HCT116 (cell line): ENCODE measurements at regions not wholly inside any gene's neighbourhood (a gene's known extent, or its start where the extent isn't known, plus 50 kb on each side); places are given as distances from the start of the nearest gene placed in this dataset.

ENCODE experiments used
- ATAC-seq: fragments of 200-7000 bp; cut with Tn5 transposase; 2 replicates; pipeline ENCODE4 v1.9.1; 2020; ENCODE audit warnings: mild to moderate bottlenecking, moderate library complexity
- BruUV-seq: library from RNA; stranded (reverse); fragments of 400-500 nt; replicated peaks from 2 replicates; lab custom pipeline; 2021; lab: Mats Ljungman, UMichigan
- CTCF ChIA-PET: fragments of 300-600 bp; sonication (Branson Sonifier 250); formaldehyde crosslinking; loops from one replicate; lab custom pipeline; 2021; ENCODE audit warnings: antibody characterized with exemption; lab: Charles Lee
- POLR2A ChIA-PET: fragments of 300-600, 350-600 bp; sonication (Branson Sonifier 250); formaldehyde crosslinking; loops from one replicate; lab custom pipeline; 2021; ENCODE audit warnings: antibody characterized with exemption; lab: Charles Lee
- RAD21 ChIA-PET, 2 experiments: fragments of 300-600 bp; sonication (Branson Sonifier 250); formaldehyde crosslinking; loops; one replicate each; lab custom pipeline; 2023; ENCODE audit warnings: low total read pairs in 2 of 2; ENCODE audit not compliant: uncharacterized antibody in 2 of 2, unreplicated experiment in 2 of 2, low non-redundant PET in 1 of 2; lab: Charles Lee
- DNase-seq: peaks from one replicate; pipeline ENCODE4 v3.0.0-alpha.2; 2010; ENCODE audit warnings: low read depth, low spot score
- H2AFZ ChIP-seq: fragments of 200-600 bp; shearing (Covaris generic), sonication (generic); 2 replicates; pipeline ENCODE4 v1.6.1; 2017; ENCODE audit warnings: low read depth, mixed run types, mixed read lengths, antibody characterized with exemption, low read length; ENCODE audit not compliant: poor library complexity, severe bottlenecking
- H3K27ac ChIP-seq: 2 replicates; pipeline ENCODE4 v1.5.1; 2012; ENCODE audit warnings: low read depth, low read length
- H3K27me3 ChIP-seq: fragments of 200-600 bp; sonication (generic); 2 replicates; pipeline ENCODE4 v1.6.1; 2016; ENCODE audit warnings: mixed run types, low read length, mixed read lengths; ENCODE audit not compliant: insufficient read depth
- H3K36me3 ChIP-seq, 2 experiments: fragments of 200-500 bp in 1 of 2; fragments of 200-600 bp in 1 of 2; sonication (Bioruptor generic) in 1 of 2; sonication (generic) in 1 of 2; 2 replicates each; pipeline versions ENCODE4 v1.5.1 to v1.6.1; 2014 to 2016; ENCODE audit warnings: low read length in 2 of 2, inconsistent platforms in 1 of 2, mixed read lengths in 1 of 2, mixed run types in 1 of 2; ENCODE audit not compliant: insufficient read depth in 2 of 2, control insufficient read depth in 1 of 2
- H3K4me1 ChIP-seq, 2 experiments: fragments of 200-600 bp in 1 of 2; sonication (generic) in 1 of 2; 2 replicates each; pipeline versions ENCODE4 v1.5.1 to v1.6.1; 2012 to 2017; ENCODE audit warnings: low read length in 2 of 2, inconsistent platforms in 1 of 2, mild to moderate bottlenecking in 1 of 2, mixed read lengths in 1 of 2, mixed run types in 1 of 2, moderate library complexity in 1 of 2; ENCODE audit not compliant: insufficient read depth in 2 of 2, control insufficient read depth in 1 of 2
- H3K4me2 ChIP-seq: fragments of 200-600 bp; sonication (generic); 2 replicates; pipeline ENCODE4 v1.6.1; 2017; ENCODE audit warnings: mixed run types, low read length, mixed read lengths
- H3K4me3 ChIP-seq, 2 experiments: fragments of 200-600 bp in 1 of 2; sonication (generic) in 1 of 2; replicated peaks in 1 of 2; 2 replicates each; pipeline ENCODE4 v1.5.1; 2011 to 2016; ENCODE audit warnings: low read length in 2 of 2, control low read depth in 1 of 2, low read depth in 1 of 2, mild to moderate bottlenecking in 1 of 2, mixed read lengths in 1 of 2, mixed run types in 1 of 2
- H3K79me2 ChIP-seq: fragments of 200-600 bp; sonication (generic); 2 replicates; pipeline ENCODE4 v1.6.1; 2017; ENCODE audit warnings: mild to moderate bottlenecking, mixed run types, low read length, moderate library complexity, mixed read lengths; ENCODE audit not compliant: insufficient read depth
- H3K9ac ChIP-seq: fragments of 200-600 bp; sonication (generic); 2 replicates; pipeline ENCODE4 v1.6.1; 2016; ENCODE audit warnings: low read length, mixed read lengths
- H3K9me2 ChIP-seq: fragments of 200-600 bp; sonication (generic), shearing (Covaris generic); 2 replicates; pipeline ENCODE4 v1.6.1; 2017; ENCODE audit warnings: mixed run types, mild to moderate bottlenecking, moderate library complexity; ENCODE audit not compliant: insufficient read depth
- H3K9me3 ChIP-seq, 2 experiments: fragments of 200-500 bp in 1 of 2; fragments of 200-600 bp in 1 of 2; sonication (Bioruptor generic) in 1 of 2; sonication (generic) in 1 of 2; 2 replicates each; pipeline ENCODE4 v1.6.1; 2014 to 2017; ENCODE audit warnings: low read length in 2 of 2, mixed read lengths in 2 of 2, inconsistent platforms in 1 of 2, low read depth in 1 of 2, mild to moderate bottlenecking in 1 of 2, mixed run types in 1 of 2, moderate library complexity in 1 of 2; ENCODE audit not compliant: control insufficient read depth in 1 of 2, insufficient read depth in 1 of 2
- H4K20me1 ChIP-seq: fragments of 200-600 bp; sonication (generic), shearing (Covaris generic); 2 replicates; pipeline ENCODE4 v1.6.1; 2017; ENCODE audit warnings: mixed run types, mild to moderate bottlenecking, moderate library complexity; ENCODE audit not compliant: insufficient read depth
- ELF1 ChIP-seq: IDR thresholded peaks from 2 replicates; pipeline ENCODE4 v1.6.1; 2012; ENCODE audit warnings: low read depth, borderline replicate concordance
- FOSL1 ChIP-seq: IDR thresholded peaks from 2 replicates; pipeline ENCODE4 v1.6.1; 2012; ENCODE audit warnings: low read depth
- JUND ChIP-seq: IDR thresholded peaks from 2 replicates; pipeline ENCODE4 v1.6.1; 2012
- POLR2A ChIP-seq: IDR thresholded peaks from 2 replicates; pipeline ENCODE4 v1.7.0; 2011; ENCODE audit warnings: borderline replicate concordance; ENCODE audit not compliant: insufficient read depth, insufficient read length; ENCODE audit errors: extremely low read depth
- RAD21 ChIP-seq: IDR thresholded peaks from 2 replicates; pipeline ENCODE4 v1.6.1; 2012; ENCODE audit warnings: low read depth, mild to moderate bottlenecking
- SIN3A ChIP-seq: IDR thresholded peaks from 2 replicates; pipeline ENCODE4 v1.6.1; 2012; ENCODE audit warnings: low read depth
- SP1 ChIP-seq: IDR thresholded peaks from 2 replicates; pipeline ENCODE4 v1.6.1; 2012; ENCODE audit warnings: low read depth
- SRF ChIP-seq: IDR thresholded peaks from 2 replicates; pipeline ENCODE4 v1.6.1; 2012; ENCODE audit warnings: low read depth
- TCF7L2 ChIP-seq: IDR thresholded peaks from 2 replicates; pipeline ENCODE4 v1.7.0; 2011; ENCODE audit warnings: borderline replicate concordance, inconsistent platforms; ENCODE audit not compliant: insufficient read depth, insufficient read length; ENCODE audit errors: extremely low read depth
- YY1 ChIP-seq: IDR thresholded peaks from 2 replicates; pipeline ENCODE4 v1.6.1; 2011; ENCODE audit warnings: low read length, low read depth, moderate library complexity, mild to moderate bottlenecking; ENCODE audit not compliant: insufficient replicate concordance; ENCODE audit errors: extremely low read depth
- ZFX ChIP-seq: fragments of 450-650 bp; IDR thresholded peaks from 2 replicates; pipeline ENCODE4 v1.6.1; 2017
- intact Hi-C: fragments of 100-400 bp; cut with micrococcal nuclease; formaldehyde crosslinking; loops from 2 replicates; pipeline ENCODE4 v1.10.0; 2022
- TF ChIP-seq, protein P1 (sequence below): IDR thresholded peaks from 2 replicates; pipeline ENCODE4 v1.6.1; 2012
- TF ChIP-seq, protein P2 (sequence below): IDR thresholded peaks from 2 replicates; pipeline ENCODE4 v1.6.1; 2012
- TF ChIP-seq, protein P3 (sequence below): IDR thresholded peaks from 2 replicates; pipeline ENCODE4 v1.6.1; 2011; ENCODE audit warnings: mild to moderate bottlenecking, low read length, moderate library complexity; ENCODE audit not compliant: insufficient replicate concordance; ENCODE audit errors: extremely low read depth
- TF ChIP-seq, protein P4 (sequence below), 3 experiments: fragments of 200-600 bp in 1 of 3; sonication (generic) in 1 of 3; IDR thresholded peaks in 2 of 3; conservative IDR thresholded peaks in 1 of 3; 2 replicates each; pipeline ENCODE4 v1.5.1; 2012 to 2017; ENCODE audit warnings: low read depth in 2 of 3, low read length in 2 of 3, antibody characterized with exemption in 1 of 3, borderline replicate concordance in 1 of 3, control low read depth in 1 of 3, mild to moderate bottlenecking in 1 of 3, mixed read lengths in 1 of 3, mixed run types in 1 of 3, moderate library complexity in 1 of 3; ENCODE audit not compliant: insufficient read depth in 1 of 3

DNA sequence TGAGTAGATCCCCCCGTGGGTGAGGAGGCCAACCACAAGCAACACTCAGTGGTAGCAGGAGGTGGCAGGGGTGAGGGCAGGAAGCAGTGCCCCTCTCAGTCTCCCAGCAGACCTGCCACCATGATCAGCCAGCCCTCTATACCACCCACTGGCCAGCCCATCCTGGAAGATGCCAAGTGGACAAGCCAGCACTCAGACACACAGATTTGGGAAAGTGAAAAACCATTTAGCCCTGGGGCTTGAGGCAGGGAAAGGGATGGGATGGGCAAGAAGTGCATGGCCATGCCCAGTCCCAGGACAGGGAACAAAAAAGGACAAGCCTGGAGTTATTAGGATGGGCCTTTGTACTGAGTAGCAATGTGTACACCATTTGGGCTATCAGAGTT lies 76.9 kb downstream of the HFE start:
- intact Hi-C loops, result no loop called here
- no TSS peak for BruUV-seq
- Histone ChIP-seq H3K9ac (no peak overlapping the region), H3K36me3 (no peaks in the 10 kb centered on the region), H3K4me1 (peaks cover 19 to 31% of the 10 kb centered on the region in 2 experiments), H3K4me3 (no peak overlapping the region), H4K20me1 (no peaks in the 10 kb centered on the region), H3K9me2 (no peaks in the 10 kb centered on the region), H3K9me3 (no peaks in the 10 kb centered on the region), H2AFZ (no peak overlapping the region), H3K79me2 (0 out of 2 replicates have a peak, but pooled peaks cover under 1% of the 10 kb centered on the region), H3K27me3 (no peaks in the 10 kb centered on the region), H3K27ac (no peak overlapping the region), H3K4me2 (no peak overlapping the region)
- TF ChIP-seq TCF7L2, result no peak
- CTCF ChIA-PET, result no interaction called here
- RAD21 ChIA-PET, result no interaction called here
- DNase-seq, result no peak
- POLR2A ChIA-PET, result interaction anchor here (1.5 to 2.5 kb wide), 2 partner anchors 36 to 40 kb away, joined by 3 to 10 read pairs; a partner anchor contains a TSS
- ATAC-seq, result no peak

DNA sequence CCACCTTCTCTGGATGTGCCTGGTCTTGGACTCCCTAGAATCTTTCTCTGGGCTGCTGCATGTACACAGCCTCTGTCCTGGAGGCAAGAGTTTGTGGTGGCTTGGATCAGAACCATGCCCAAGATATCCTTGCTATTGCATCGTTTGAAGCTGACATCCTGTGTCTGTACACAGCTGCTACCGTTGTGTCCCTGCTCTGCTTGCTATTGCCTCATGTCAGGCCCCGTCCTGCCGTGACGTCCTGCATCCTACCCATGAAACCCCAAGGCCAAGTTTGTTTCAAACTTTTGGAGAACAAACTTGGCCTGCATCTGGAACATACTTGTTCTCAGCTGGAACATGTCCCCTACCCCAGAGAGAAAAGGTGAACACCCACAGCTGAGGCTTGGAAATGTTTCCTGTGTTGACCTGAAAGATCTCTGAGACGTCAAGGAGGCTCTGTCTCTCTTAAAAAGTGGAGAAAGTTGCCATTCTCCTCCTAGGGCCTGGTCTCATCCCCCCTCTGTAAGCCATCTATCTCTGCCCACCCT lies 78.1 kb downstream of the HFE start:
- no peak overlapping the region for H3K4me3 ChIP-seq
- H3K79me2 ChIP-seq, result no peaks in the 10 kb centered on the region
- H3K4me2 ChIP-seq, result no peak overlapping the region
- ChIA-PET RAD21 (no interaction called here), POLR2A (interaction anchor here (2.5 kb wide), 1 partner anchor 41 kb away, joined by 10 read pairs; a partner anchor contains a TSS), CTCF (no interaction called here)
- H3K9me2 ChIP-seq, result no peaks in the 10 kb centered on the region
- BruUV-seq, result no TSS peak
- intact Hi-C loops, result no loop called here
- no peaks in the 10 kb centered on the region for H4K20me1 ChIP-seq
- DNase-seq (no peak), ATAC-seq (no peak)
- H3K4me1 ChIP-seq, result peaks cover 10 to 23% of the 10 kb centered on the region in 2 experiments
- H3K27ac ChIP-seq, result no peak overlapping the region
- H3K9me3 ChIP-seq, result no peaks in the 10 kb centered on the region
- no peaks in the 10 kb centered on the region for H3K27me3 ChIP-seq
- H3K36me3 ChIP-seq, result no peaks in the 10 kb centered on the region
- no peak overlapping the region for H3K9ac ChIP-seq
- TF ChIP-seq, protein P1, sequence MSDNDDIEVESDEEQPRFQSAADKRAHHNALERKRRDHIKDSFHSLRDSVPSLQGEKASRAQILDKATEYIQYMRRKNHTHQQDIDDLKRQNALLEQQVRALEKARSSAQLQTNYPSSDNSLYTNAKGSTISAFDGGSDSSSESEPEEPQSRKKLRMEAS, result no peak
- TF ChIP-seq, protein P2, sequence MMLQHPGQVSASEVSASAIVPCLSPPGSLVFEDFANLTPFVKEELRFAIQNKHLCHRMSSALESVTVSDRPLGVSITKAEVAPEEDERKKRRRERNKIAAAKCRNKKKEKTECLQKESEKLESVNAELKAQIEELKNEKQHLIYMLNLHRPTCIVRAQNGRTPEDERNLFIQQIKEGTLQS, result no peak
- TF ChIP-seq FOSL1 (no peak), SRF (no peak), SP1 (no peak), YY1 (no peak), POLR2A (no peak), ZFX (no peak), RAD21 (no peak), SIN3A (no peak), ELF1 (no peak), JUND (no peak)
- TF ChIP-seq, protein P3, sequence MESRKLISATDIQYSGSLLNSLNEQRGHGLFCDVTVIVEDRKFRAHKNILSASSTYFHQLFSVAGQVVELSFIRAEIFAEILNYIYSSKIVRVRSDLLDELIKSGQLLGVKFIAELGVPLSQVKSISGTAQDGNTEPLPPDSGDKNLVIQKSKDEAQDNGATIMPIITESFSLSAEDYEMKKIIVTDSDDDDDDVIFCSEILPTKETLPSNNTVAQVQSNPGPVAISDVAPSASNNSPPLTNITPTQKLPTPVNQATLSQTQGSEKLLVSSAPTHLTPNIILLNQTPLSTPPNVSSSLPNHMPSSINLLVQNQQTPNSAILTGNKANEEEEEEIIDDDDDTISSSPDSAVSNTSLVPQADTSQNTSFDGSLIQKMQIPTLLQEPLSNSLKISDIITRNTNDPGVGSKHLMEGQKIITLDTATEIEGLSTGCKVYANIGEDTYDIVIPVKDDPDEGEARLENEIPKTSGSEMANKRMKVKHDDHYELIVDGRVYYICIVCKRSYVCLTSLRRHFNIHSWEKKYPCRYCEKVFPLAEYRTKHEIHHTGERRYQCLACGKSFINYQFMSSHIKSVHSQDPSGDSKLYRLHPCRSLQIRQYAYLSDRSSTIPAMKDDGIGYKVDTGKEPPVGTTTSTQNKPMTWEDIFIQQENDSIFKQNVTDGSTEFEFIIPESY, result no peak
- TF ChIP-seq, protein P4, sequence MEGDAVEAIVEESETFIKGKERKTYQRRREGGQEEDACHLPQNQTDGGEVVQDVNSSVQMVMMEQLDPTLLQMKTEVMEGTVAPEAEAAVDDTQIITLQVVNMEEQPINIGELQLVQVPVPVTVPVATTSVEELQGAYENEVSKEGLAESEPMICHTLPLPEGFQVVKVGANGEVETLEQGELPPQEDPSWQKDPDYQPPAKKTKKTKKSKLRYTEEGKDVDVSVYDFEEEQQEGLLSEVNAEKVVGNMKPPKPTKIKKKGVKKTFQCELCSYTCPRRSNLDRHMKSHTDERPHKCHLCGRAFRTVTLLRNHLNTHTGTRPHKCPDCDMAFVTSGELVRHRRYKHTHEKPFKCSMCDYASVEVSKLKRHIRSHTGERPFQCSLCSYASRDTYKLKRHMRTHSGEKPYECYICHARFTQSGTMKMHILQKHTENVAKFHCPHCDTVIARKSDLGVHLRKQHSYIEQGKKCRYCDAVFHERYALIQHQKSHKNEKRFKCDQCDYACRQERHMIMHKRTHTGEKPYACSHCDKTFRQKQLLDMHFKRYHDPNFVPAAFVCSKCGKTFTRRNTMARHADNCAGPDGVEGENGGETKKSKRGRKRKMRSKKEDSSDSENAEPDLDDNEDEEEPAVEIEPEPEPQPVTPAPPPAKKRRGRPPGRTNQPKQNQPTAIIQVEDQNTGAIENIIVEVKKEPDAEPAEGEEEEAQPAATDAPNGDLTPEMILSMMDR (IDR thresholded peaks at IDR 0.05 in 2 of 3, conservative IDR thresholded peaks at IDR 0.05 in 1 of 3; ENCODE audit: borderline replicate concordance in 1 of 3, insufficient read depth in 1 of 3, low read depth in 2 of 3, low read length in 2 of 3), result no peak
- H2AFZ ChIP-seq, result no peak overlapping the region
